Fibroblast of the conjunctiva (primary cell): ENCODE measurements at regions not wholly inside any gene's neighbourhood (a gene's known extent, or its start where the extent isn't known, plus 50 kb on each side); places are given as distances from the start of the nearest gene placed in this dataset.
"Not testable (repeated sequence)": the region's sequence is repeated elsewhere in the genome, so short reads cannot be mapped to it uniquely, and the experiment has no call there.

Experiments
- DNase-seq: peaks from one replicate; pipeline ENCODE4 v3.0.0-alpha.2; 2010; ENCODE audit warnings: low read depth

DNA sequence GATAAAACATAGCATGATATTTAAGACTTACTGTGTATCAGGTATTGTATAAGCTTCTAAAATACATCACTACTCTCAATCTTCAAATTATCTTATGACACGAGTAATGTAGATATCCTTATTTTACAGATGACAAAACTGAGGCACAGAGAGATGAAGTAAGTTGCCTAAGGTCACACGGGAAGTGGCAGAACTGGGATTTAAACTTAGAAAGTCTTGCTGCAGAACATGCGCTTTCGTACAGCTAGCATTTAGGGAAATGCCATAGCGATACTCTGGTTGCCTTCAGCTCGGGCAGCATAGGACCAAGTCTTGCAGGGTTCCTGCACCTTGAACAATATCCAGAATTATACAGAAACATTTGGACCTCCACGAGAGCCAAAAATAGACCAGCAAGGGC, 162.4 kb downstream of the BRMS1L start:
- no peak for DNase-seq

- DNase-seq, result no peak
Observed at GRCh38 chr14:35987731-35988130, 161.6 kb downstream of the BRMS1L start.

GRCh38 chr14:35986219-35986573, 160.1 kb downstream of the BRMS1L start:
- no peak for DNase-seq

DNA sequence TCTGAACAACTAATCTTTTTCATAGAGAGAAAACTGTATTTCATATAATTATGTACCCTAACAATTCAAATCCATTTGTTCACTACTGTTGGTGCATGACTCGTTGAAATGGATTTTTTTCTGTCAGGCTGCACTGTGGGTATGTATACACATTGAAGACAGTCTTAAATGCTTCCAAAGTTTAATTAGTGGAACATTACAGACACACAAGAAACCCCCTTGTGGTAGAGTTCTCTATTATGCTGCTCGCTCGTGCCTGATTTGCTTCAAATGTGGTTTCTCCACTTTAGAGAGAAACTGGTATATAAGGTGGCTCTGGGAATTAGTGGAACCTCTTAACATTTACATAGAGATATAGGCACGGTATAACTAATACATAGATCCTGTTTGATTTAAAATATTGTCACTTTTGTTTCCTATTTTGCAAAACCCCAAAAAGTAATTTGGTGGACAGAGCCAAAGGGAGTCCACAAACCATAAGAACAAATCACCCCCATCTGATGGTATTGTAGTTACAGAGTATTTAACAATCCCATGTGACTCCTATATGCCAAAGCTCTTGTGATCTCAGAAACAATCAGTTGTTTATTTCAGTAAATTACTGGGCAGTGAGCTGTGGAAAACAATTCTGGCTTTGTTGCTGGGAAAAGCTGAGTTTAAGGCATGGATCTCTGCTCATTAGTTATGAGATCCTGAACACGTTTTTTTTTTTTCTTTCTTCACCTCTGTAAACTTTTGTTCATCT, 159.5 kb downstream of the BRMS1L start:
- DNase-seq, result no peak

GRCh38 chr14:35979531-35979930, 153.4 kb downstream of the BRMS1L start:
- DNase-seq, result no peak

DNA sequence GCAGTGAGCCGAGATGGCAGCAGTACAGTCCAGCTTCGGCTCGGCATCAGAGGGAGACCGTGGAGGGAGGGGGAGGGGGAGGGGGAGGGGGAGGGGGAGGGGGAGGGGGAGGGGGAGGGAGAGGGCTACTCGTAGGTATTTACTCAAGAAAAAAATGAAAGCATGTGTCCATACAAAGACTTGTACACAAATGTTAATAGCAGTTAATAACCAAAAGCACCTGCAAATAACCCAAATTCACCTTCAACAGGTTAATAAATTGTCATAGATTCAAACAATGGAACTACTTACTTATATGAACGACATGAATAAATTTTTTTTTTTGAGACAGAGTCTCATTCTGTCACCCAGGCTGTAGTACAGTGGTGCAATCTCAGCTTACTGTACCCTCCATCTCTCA, 152.4 kb downstream of the BRMS1L start:
- DNase-seq, result no peak

GRCh38 chr14:35975814-35976213, 149.7 kb downstream of the BRMS1L start:
- DNase-seq, result no peak

GRCh38 chr14:35973770-35974169, 147.6 kb downstream of the BRMS1L start:
- no peak for DNase-seq

DNA sequence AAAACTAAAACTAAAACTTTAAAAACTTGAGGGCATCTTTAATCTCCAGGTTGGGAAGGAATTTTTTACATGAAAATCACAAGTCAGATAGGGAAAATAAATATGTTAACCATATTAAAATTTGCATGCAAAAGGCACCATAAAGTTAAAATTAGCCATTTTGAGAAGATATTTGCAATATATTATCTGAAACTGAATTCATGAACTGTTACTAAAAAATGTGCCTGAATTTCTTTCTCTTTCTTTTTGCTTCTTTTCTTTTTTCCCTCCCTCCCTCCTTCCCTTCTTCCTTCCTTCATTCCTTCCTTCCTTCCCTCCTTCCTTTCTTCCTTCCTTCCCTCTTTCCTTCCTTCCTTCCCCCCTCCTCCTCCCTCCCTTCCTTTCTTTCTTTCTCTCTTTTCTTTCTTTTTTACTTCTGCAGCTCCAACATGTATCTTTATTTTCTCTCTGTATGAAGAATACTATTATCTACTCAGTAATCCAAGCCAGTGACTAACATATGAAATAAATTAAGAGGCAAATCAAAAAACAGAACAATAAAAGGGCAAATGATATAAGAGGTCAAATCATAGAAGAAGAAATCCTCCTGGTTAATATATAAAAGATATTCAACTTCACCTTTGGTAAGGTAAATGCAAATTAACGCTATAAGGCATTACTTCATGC, 146.0 kb downstream of the BRMS1L start:
- DNase-seq, result no peak

GRCh38 chr14:35969310-35969709, 143.2 kb downstream of the BRMS1L start:
- DNase-seq, result no peak

DNA sequence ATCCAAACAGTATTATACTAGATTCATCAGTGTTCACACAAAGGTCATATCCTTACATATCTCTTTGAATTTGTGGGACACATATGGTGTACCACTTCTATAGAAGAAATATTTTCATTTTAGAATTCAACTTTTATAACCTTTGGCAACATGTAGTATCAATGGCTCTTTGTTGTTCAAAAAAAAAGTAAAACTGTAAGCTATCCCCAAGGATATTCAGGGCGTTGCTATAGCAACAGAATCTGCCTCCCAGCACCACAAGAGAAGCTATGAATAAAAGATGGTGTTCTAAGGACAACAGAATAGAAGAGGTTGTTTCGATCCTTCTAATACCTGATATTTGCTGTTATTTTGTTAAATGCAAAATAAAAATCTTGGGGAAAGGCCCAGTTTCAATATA, 139.3 kb downstream of the BRMS1L start:
- DNase-seq, result no peak

- no peak for DNase-seq
Observed at GRCh38 chr14:35964697-35965286, 138.7 kb downstream of the BRMS1L start.

- no peak for DNase-seq
Observed at GRCh38 chr14:35963209-35963608, 137.1 kb downstream of the BRMS1L start.

DNA sequence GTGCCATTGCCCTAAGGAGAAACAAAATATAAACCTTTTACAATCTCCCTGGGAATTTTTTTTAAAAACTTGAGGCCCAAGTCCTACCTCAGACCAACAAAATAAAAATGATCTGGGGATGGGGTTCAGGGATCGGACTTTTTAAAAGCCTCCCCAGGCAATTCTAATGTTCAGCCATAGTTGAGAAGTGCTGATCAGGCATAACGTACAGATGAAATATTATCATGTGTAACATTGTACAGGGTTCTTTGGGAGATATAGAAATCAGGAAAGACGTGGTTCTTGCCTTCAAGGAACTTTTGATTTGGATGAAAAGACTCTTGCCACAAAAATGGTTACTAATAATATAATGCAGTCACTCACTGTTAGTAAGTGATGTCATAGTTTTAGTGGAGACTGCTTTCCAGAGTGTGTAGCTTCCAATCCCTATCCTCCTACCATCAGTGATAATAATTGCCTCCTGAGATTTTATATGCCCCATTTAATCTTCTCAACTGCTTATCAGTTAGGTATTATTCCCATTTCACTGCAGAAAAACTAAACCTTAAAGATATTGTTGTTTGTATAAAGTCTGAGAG, 135.6 kb downstream of the BRMS1L start:
- DNase-seq, result no peak

GRCh38 chr14:35959835-35960234, 133.7 kb downstream of the BRMS1L start:
- DNase-seq, result no peak

DNA sequence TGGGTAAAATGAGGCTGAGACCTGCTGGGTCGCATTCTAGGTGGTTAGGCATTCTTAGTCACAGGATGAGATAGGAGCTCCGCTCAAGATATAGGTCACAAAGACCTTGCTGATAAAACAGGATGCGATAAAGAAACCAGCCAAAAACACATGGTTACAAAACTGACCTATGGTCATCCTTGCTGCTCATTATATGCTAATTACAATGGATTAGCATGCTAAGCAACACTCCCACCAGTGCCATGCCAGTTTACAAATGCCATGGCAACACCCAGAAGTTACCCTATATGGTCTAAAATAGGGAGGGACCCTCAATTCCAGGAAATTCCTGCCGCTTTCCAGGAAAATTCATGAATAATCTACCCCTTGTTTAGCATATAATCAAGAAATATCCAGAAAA, 132.4 kb downstream of the BRMS1L start:
- no peak for DNase-seq

DNA sequence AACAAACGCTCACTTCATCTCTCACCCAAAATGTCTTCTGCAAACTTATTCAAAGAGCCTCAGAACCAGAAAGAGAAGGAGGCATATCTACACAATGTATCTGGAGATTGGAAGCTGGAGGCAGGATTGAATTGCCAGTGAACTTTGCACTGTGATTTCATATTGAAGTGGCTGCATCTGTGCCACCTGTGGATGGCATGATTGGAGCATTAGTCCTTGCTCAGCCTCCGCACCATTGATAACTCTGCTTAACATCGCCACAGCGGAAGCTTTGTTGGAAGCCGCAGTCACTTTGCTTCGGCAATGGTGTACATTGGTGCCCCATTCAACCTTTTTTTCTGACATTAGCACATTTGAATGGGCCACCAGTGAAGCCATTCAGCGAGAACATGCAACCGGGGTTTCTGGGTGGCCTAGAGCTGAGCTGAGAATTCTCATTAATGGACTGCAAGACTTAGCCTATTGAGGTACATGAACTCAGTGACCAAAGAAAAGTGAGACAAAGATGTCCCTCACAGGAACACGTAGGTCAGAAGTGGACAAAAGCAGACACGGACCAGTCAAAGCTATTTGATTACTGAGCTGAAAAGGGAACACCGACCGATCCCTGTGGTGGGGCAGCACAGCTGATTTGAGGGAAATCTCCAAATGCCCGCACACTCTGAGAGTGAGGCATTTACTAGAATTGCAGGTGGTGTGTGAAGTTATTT, 130.4 kb downstream of the BRMS1L start:
- no peak for DNase-seq

- no peak for DNase-seq
Observed at GRCh38 chr14:35952584-35952983, 126.4 kb downstream of the BRMS1L start.

GRCh38 chr14:35949920-35950513, 123.9 kb downstream of the BRMS1L start:
- DNase-seq, result no peak

- not testable (repeated sequence) for DNase-seq
Observed at GRCh38 chr14:35947983-35948382, 121.8 kb downstream of the BRMS1L start.

DNA sequence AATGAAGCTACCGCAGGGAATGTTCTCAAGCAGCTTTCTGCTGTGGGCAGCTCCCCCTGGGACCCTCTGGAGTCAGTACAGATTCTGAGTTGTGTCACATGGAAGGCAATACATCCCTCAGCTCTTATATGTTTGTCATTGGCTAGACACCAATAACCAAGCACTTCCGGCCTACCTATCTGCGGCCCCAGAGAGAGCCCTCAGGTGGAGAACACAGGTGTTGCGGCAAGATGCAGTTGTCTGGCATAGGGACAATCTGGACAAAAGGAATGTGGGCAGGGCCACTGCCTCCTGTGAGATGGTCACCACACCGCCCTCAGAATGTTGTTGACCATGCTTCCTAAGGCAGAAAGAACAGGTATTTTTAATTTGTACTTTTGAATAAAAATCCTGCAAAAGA, 118.7 kb downstream of the BRMS1L start:
- DNase-seq, result no peak

- no peak for DNase-seq
Observed at GRCh38 chr14:35940291-35940690, 114.2 kb downstream of the BRMS1L start.
